Fibroblast of pulmonary artery (primary cell): ENCODE measurements at regions not wholly inside any gene's neighbourhood (a gene's known extent, or its start where the extent isn't known, plus 50 kb on each side); places are given as distances from the start of the nearest gene placed in this dataset.

Source experiments
- DNase-seq: peaks from one replicate; pipeline ENCODE4 v3.0.0-alpha.2; 2010; ENCODE audit warnings: low read depth
- H3K4me3 ChIP-seq: replicated peaks from 2 replicates; pipeline ENCODE4 v1.5.1; 2011; ENCODE audit warnings: low read depth, mild to moderate bottlenecking, control low read depth, low read length, moderate library complexity
- TF ChIP-seq, protein P1 (sequence below): IDR thresholded peaks from 2 replicates; pipeline ENCODE4 v1.5.1; 2011; ENCODE audit warnings: mild to moderate bottlenecking, control low read depth, low read length, inconsistent platforms; ENCODE audit errors: missing control alignments

DNA sequence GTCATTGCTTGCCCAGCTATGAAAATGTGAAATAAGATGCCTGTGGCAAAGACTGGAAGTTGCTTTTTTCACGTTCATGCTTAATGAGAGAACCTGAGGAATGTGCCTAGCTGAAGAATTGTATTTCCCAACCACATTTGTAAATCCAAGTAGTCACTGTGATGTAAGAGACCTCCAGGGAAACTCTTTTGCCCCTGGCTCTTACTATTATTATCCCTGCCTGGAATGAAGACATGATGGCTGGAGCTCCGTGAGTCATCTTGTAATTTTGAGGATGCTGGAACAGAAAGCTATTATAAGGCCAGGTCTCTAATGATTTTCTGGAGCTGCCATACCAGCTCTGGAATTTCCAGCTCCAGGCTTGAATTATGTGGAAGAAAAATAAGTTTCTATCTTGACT is 894.3 kb downstream of the DIAPH3 start:
- peak; percentile 89 for DNase-seq
- TF ChIP-seq, protein P1, sequence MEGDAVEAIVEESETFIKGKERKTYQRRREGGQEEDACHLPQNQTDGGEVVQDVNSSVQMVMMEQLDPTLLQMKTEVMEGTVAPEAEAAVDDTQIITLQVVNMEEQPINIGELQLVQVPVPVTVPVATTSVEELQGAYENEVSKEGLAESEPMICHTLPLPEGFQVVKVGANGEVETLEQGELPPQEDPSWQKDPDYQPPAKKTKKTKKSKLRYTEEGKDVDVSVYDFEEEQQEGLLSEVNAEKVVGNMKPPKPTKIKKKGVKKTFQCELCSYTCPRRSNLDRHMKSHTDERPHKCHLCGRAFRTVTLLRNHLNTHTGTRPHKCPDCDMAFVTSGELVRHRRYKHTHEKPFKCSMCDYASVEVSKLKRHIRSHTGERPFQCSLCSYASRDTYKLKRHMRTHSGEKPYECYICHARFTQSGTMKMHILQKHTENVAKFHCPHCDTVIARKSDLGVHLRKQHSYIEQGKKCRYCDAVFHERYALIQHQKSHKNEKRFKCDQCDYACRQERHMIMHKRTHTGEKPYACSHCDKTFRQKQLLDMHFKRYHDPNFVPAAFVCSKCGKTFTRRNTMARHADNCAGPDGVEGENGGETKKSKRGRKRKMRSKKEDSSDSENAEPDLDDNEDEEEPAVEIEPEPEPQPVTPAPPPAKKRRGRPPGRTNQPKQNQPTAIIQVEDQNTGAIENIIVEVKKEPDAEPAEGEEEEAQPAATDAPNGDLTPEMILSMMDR = no peak
- no peak overlapping the region for H3K4me3 ChIP-seq

DNA sequence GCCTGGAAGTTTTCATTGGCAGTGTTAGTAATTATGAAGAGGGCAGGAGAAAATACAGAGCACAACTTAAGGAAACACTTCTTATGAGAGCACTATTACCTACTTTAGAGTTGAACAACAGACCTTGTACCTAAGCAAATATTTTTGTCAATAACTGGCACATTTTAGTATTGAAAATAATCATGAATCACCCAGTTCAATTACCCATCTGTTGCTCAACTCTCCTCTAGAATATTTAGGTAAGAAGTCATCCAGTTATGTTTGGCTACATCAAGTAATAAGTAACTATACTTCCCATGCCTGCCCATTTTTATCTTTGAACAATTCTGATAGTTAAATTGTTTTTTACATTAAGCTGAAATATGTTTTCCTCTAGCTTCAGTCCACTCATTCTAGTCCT is 893.4 kb downstream of the DIAPH3 start:
- no peak for DNase-seq
- TF ChIP-seq, protein P1 = no peak

DNA sequence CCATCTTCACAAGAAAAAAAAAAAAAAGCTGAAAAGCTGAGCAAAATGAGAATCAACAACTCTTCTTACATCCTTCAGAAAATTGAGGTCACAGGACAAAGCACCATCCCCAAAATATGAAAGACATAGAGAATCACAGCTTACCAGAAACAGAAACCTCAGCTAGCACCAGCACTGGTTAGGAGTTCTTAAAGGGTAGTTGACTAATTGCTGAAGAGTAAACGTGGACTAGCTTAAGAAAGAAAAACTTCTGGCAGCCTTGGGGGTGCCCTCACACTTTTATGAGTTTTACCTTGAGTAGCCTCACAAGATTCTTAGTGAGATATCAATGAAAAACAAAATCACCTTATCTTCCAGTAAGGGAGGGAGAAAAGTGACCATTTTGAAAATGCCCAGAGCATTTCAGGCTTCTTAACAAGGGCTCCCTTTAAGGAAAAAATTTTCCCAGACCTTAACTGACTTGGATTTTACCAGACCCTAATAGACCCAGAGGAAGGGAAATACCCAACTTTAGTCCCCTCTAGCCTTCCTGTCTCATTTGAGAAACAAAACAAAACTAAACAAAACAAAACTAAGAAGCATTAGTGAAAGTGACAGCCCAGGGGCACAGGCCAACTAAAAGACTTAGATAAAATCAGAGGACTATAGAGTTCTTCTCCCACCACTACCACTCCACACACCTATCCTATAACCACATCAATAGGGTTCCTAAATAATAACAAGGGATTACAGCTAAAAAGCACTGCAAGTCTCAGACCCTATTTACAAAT is 888.6 kb downstream of the DIAPH3 start:
- TF ChIP-seq, protein P1 = no peak
- no peak for DNase-seq
- no peak overlapping the region for H3K4me3 ChIP-seq

More for the DNA sequence above, 893.4 kb downstream of the DIAPH3 start:
- H3K4me3 ChIP-seq = no peak overlapping the region

DNA sequence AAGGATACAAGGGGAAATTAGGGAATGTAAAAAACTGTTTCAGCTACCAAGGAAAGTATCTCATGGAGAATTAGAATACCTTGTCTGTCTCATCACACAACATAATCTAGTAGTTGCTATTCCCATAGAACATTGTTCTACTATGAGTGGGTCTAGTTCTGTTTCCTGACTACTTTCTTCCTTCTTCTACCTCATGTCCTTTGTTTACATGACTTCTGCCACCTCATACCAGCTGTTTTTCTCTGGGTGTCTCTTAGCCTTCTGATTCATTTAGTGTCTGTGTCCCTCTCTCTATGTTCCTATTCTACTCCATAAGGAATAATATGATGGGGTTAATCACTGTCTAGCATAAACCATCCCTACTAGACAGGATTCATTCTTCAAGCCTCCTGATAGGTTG is 887.3 kb downstream of the DIAPH3 start:
- TF ChIP-seq, protein P1 = no peak
- H3K4me3 ChIP-seq = no peak overlapping the region
- no peak for DNase-seq

- DNase-seq = no peak
- TF ChIP-seq, protein P1 = no peak
- H3K4me3 ChIP-seq = no peak overlapping the region
These were observed 886.6 kb downstream of the DIAPH3 start for GRCh38 chr13:59277106-59277505.

GRCh38 chr13:59279028-59279427 is 884.7 kb downstream of the DIAPH3 start:
- H3K4me3 ChIP-seq = no peak overlapping the region
- TF ChIP-seq, protein P1 = no peak
- DNase-seq = no peak

DNA sequence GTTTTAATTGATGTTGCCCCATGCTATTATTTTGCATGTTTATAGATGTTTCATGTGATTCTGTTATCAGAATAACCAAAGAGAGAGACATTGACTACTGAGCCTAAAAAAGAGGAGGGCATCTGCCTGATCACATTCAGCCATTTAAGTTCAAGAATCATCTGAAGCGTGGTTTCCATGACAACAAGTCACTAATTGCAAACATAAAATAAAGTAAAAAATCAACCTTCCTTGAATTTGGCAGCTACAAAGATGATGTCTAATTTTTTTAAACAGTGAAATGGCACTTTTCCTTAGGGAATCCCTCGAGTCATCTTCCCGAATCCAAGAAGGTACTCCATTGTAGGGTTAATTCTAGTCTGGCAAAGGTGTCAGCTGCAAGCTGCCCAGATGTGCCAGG is 884.2 kb downstream of the DIAPH3 start:
- DNase-seq = no peak
- H3K4me3 ChIP-seq = no peak overlapping the region
- TF ChIP-seq, protein P1 = no peak
